ENCODE measurements at regions not wholly inside any gene's neighbourhood (a gene's known extent, or its start where the extent isn't known, plus 50 kb on each side); places are given as distances from the start of the nearest gene placed in this dataset.

GRCh38 chr11:115555336-115556090 is 51.3 kb upstream of the CADM1 start:
- TF ChIP-seq, protein P1, sequence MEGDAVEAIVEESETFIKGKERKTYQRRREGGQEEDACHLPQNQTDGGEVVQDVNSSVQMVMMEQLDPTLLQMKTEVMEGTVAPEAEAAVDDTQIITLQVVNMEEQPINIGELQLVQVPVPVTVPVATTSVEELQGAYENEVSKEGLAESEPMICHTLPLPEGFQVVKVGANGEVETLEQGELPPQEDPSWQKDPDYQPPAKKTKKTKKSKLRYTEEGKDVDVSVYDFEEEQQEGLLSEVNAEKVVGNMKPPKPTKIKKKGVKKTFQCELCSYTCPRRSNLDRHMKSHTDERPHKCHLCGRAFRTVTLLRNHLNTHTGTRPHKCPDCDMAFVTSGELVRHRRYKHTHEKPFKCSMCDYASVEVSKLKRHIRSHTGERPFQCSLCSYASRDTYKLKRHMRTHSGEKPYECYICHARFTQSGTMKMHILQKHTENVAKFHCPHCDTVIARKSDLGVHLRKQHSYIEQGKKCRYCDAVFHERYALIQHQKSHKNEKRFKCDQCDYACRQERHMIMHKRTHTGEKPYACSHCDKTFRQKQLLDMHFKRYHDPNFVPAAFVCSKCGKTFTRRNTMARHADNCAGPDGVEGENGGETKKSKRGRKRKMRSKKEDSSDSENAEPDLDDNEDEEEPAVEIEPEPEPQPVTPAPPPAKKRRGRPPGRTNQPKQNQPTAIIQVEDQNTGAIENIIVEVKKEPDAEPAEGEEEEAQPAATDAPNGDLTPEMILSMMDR (IDR thresholded peaks at IDR 0.05; ENCODE audit: borderline replicate concordance, control extremely low read depth, extremely low read depth, insufficient read depth, missing control alignments) = no peak
- DNase-seq (ENCODE audit: low spot score) = no peak
- in situ Hi-C loops (cut with MboI; ENCODE audit: low sequenced_read_pairs, unreplicated experiment) = no loop called here

All from GM13976 (cell line).